Tibial nerve (tissue), 4 donors: ENCODE measurements at regions not wholly inside any gene's neighbourhood (a gene's known extent, or its start where the extent isn't known, plus 50 kb on each side); places are given as distances from the start of the nearest gene placed in this dataset.

Experiments
- DNase-seq, 2 donors: peaks; one replicate each; pipeline ENCODE4 v3.0.0-alpha.2; 2019; ENCODE audit warnings: low spot score in 2 of 2
- H3K27ac ChIP-seq, 4 donors: fragments of 200-600 bp; sonication (generic) in 3 of 4; one replicate each; pipeline ENCODE4 v1.5.1; 2017 to 2019; ENCODE audit warnings: mild to moderate bottlenecking in 1 of 4
- H3K27me3 ChIP-seq, 2 donors: fragments of 200-600 bp; sonication (generic) in 1 of 2; one replicate each; pipeline versions ENCODE4 v1.5.1 to v1.6.0; 2017 to 2019
- H3K36me3 ChIP-seq, 3 donors: fragments of 200-600 bp; sonication (generic); one replicate each; pipeline ENCODE4 v1.5.1; 2018 to 2019
- H3K4me1 ChIP-seq, 4 donors: fragments of 200-600 bp; sonication (generic) in 3 of 4; one replicate each; pipeline ENCODE4 v1.5.1; 2017 to 2019
- H3K4me3 ChIP-seq, 4 donors: fragments of 200-600 bp; sonication (generic) in 3 of 4; one replicate each; pipeline ENCODE4 v1.5.1; 2017 to 2019; ENCODE audit warnings: mild to moderate bottlenecking in 1 of 4, moderate library complexity in 1 of 4
- H3K9me3 ChIP-seq, 4 donors: fragments of 200-600 bp; sonication (generic) in 3 of 4; one replicate each; pipeline ENCODE4 v1.5.1; 2017 to 2019
- CTCF ChIP-seq, 5 experiments: fragments of 200-600 bp in 3 of 5; fragments of 450-650 bp in 2 of 5; sonication (generic) in 3 of 5; IDR thresholded peaks; one replicate each; pipeline ENCODE4 v1.5.1; 2016 to 2019; ENCODE audit warnings: antibody characterized with exemption in 5 of 5, mild to moderate bottlenecking in 3 of 5, moderate library complexity in 2 of 5
- EP300 ChIP-seq, 2 donors: sonication (generic); formaldehyde crosslinking; IDR thresholded peaks; one replicate each; pipeline ENCODE4 v1.6.1; 2017; ENCODE audit warnings: antibody characterized with exemption in 2 of 2, mild to moderate bottlenecking in 1 of 2
- POLR2A ChIP-seq, 2 donors: fragments of 450-650 bp; IDR thresholded peaks; one replicate each; pipeline ENCODE4 v1.6.1; 2017; ENCODE audit warnings: antibody characterized with exemption in 2 of 2, mild to moderate bottlenecking in 2 of 2, moderate library complexity in 2 of 2
- WGBS, 2 donors: methylation state at CpG; one replicate each; pipeline ENCODE4 v1.1.5; 2018; 5-methylcytosine and 5-hydroxymethylcytosine counted together

GRCh38 chr12:30519535-30519934 lies 176.1 kb downstream of the IPO8 start:
- 92 to 95% methylated on average over 6 of the region's 6 CpGs for WGBS, 2 donors

GRCh38 chr12:30517320-30517719 lies 178.3 kb downstream of the IPO8 start:
- H3K27me3 ChIP-seq: no peaks in the 10 kb centered on the region
- TF ChIP-seq EP300 (IDR thresholded peaks at IDR 0.05): no peak
- no peaks in the 10 kb centered on the region for H3K36me3 ChIP-seq
- 86 to 89% methylated on average over 1 of the region's 1 CpG for WGBS, 2 donors
- H3K4me1 ChIP-seq: no peaks in the 10 kb centered on the region
- no peak overlapping the region for H3K27ac ChIP-seq
- no peak overlapping the region for H3K4me3 ChIP-seq
- H3K9me3 ChIP-seq: no peaks in the 10 kb centered on the region
- DNase-seq: no peak

More at GRCh38 chr12:30519535-30519934, 176.1 kb downstream of the IPO8 start:
- H3K4me3 ChIP-seq: no peak overlapping the region
- no peaks in the 10 kb centered on the region for H3K4me1 ChIP-seq
- no peaks in the 10 kb centered on the region for H3K36me3 ChIP-seq
- DNase-seq: no peak
- no peak overlapping the region for H3K27ac ChIP-seq
- no peaks in the 10 kb centered on the region for H3K9me3 ChIP-seq
- no peaks in the 10 kb centered on the region for H3K27me3 ChIP-seq
- no peak for TF ChIP-seq EP300 (IDR thresholded peaks at IDR 0.05)
- no peak for TF ChIP-seq CTCF (IDR thresholded peaks at IDR 0.05)
- TF ChIP-seq POLR2A (IDR thresholded peaks at IDR 0.05): no peak

DNA sequence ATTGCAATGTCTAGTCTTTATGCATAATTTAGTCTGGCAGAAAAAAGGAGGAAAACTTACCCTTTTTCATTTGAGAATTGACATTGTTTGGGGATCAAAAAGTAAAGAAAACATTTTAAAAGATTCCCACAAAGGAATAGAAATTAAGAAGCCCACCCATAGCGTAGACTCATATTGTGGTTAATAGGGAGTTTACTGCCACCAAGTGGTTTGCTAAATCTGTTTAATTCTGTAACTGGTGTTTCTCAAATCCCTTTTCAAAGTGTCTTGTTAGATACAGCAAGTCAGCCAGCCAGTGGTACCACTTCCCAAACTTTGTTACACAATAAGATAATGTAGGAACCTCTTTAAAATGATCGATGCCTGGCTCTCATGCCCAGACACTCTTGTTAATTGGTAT lies 180.3 kb downstream of the IPO8 start:
- Histone ChIP-seq H3K4me1 (no peaks in the 10 kb centered on the region), H3K27me3 (no peaks in the 10 kb centered on the region), H3K9me3 (no peaks in the 10 kb centered on the region), H3K4me3 (no peak overlapping the region), H3K36me3 (no peaks in the 10 kb centered on the region), H3K27ac (no peak overlapping the region)
- no peak for DNase-seq
- WGBS, 2 donors: 61 to 63% methylated on average over 2 of the region's 2 CpGs
- TF ChIP-seq CTCF (IDR thresholded peaks at IDR 0.05) (peak in 1 of 5 experiments; percentile 9), EP300 (IDR thresholded peaks at IDR 0.05) (no peak)

- Histone ChIP-seq H3K27me3 (no peaks in the 10 kb centered on the region), H3K4me3 (no peak overlapping the region), H3K9me3 (no peaks in the 10 kb centered on the region), H3K27ac (no peak overlapping the region), H3K4me1 (no peaks in the 10 kb centered on the region), H3K36me3 (no peaks in the 10 kb centered on the region)
- no peak for DNase-seq
- no peak for TF ChIP-seq CTCF (IDR thresholded peaks at IDR 0.05)
- TF ChIP-seq EP300 (IDR thresholded peaks at IDR 0.05): no peak
- no peak for TF ChIP-seq POLR2A (IDR thresholded peaks at IDR 0.05)
- 63 to 67% methylated on average over 5 of the region's 5 CpGs for WGBS, 2 donors
These were observed 181.0 kb downstream of the IPO8 start for GRCh38 chr12:30514666-30515065.

GRCh38 chr12:30508205-30508967 lies 187.3 kb downstream of the IPO8 start:
- Histone ChIP-seq H3K4me3 (no peak overlapping the region), H3K36me3 (no peaks in the 10 kb centered on the region), H3K4me1 (no peaks in the 10 kb centered on the region), H3K27ac (no peak overlapping the region), H3K9me3 (no peaks in the 10 kb centered on the region), H3K27me3 (no peaks in the 10 kb centered on the region)
- DNase-seq: no peak
- WGBS, 2 donors: 88 to 89% methylated on average over 4 of the region's 4 CpGs
- TF ChIP-seq EP300 (IDR thresholded peaks at IDR 0.05): no peak
- TF ChIP-seq CTCF (IDR thresholded peaks at IDR 0.05): no peak
- no peak for TF ChIP-seq POLR2A (IDR thresholded peaks at IDR 0.05)
